Stomach (tissue), 4 donors: ENCODE measurements at regions not wholly inside any gene's neighbourhood (a gene's known extent, or its start where the extent isn't known, plus 50 kb on each side); places are given as distances from the start of the nearest gene placed in this dataset.

ENCODE experiments used
- CTCF ChIP-seq, 7 experiments: fragments of 450-650 bp in 4 of 7; fragments of 200-600 bp in 3 of 7; sonication (generic) in 3 of 7; IDR thresholded peaks; one replicate each; pipeline ENCODE4 v1.5.1; 2016 to 2019; ENCODE audit warnings: antibody characterized with exemption in 7 of 7, control low read depth in 2 of 7, mild to moderate bottlenecking in 1 of 7
- EP300 ChIP-seq: sonication (generic); formaldehyde crosslinking; IDR thresholded peaks from one replicate; pipeline ENCODE4 v1.6.1; 2017; ENCODE audit warnings: antibody characterized with exemption
- POLR2AphosphoS5 ChIP-seq, 3 donors: sonication (generic); formaldehyde crosslinking; IDR thresholded peaks; one replicate each; pipeline ENCODE4 v1.6.1; 2016; ENCODE audit warnings: antibody characterized with exemption in 3 of 3

- no peak for TF ChIP-seq CTCF (IDR thresholded peaks at IDR 0.05)
- TF ChIP-seq POLR2AphosphoS5 (IDR thresholded peaks at IDR 0.05), result no peak
- no peak for TF ChIP-seq EP300
Measured at GRCh38 chr11:87889126-87889525, 286.1 kb downstream of the RAB38 start.
